ENCODE measurements at regions not wholly inside any gene's neighbourhood (a gene's known extent, or its start where the extent isn't known, plus 50 kb on each side); places are given as distances from the start of the nearest gene placed in this dataset.

- no peak for TF ChIP-seq REST (IDR thresholded peaks at IDR 0.05; ENCODE audit: low read depth, low read length)
Measured at GRCh38 chr11:28793282-28793738, 685.1 kb downstream of the METTL15 start (continued).

- H3K27me3 ChIP-seq (ENCODE audit: insufficient read depth), result no peaks in the 10 kb centered on the region
- CTCF ChIA-PET, result no interaction called here
- 56% methylated on average over 2 of the region's 2 CpGs for WGBS (ENCODE audit: low lambda C conversion rate)
Measured at GRCh38 chr11:28792856-28793255, 684.7 kb downstream of the METTL15 start.

More at GRCh38 chr11:28792856-28793255, 684.7 kb downstream of the METTL15 start:
- no peak for DNase-seq
- H3K4me2 ChIP-seq, result no peak overlapping the region
- H3K9me2 ChIP-seq, result no peaks in the 10 kb centered on the region
- no peak overlapping the region for H3K9ac ChIP-seq
- H3K4me3 ChIP-seq (ENCODE audit: low read depth in 2 of 2, low read length in 1 of 2), result no peak overlapping the region
- H4K20me1 ChIP-seq (ENCODE audit: insufficient read depth), result no peaks in the 10 kb centered on the region
- no peaks in the 10 kb centered on the region for H3F3A ChIP-seq (replicated peaks; ENCODE audit: insufficient read depth)
- peaks cover 6% of the 10 kb centered on the region; the same call in 1 of the 2 replicates for H3K79me2 ChIP-seq (ENCODE audit: insufficient read depth)
- H3K4me1 ChIP-seq (ENCODE audit: control insufficient read depth in 1 of 2, insufficient read depth in 2 of 2, low read depth in 1 of 2, low read length in 1 of 2), result no peaks in the 10 kb centered on the region; a peak in 1 of 4 replicates
- H2AFZ ChIP-seq (ENCODE audit: low read depth), result no peak overlapping the region
- H3K9me3 ChIP-seq, result peaks cover 19% of the 10 kb centered on the region; the same call in 1 of the 2 replicates
- no peak overlapping the region for H3K27ac ChIP-seq (ENCODE audit: low read depth in 2 of 2, low read length in 1 of 2)
- H3K36me3 ChIP-seq (replicated peaks in 1 of 2; ENCODE audit: control insufficient read depth in 1 of 2, insufficient read depth in 2 of 2, low read length in 1 of 2), result peaks cover 0 to 13% of the 10 kb centered on the region in 2 experiments
- POLR2A ChIA-PET, result no interaction called here
- TF ChIP-seq TAF1 (IDR thresholded peaks at IDR 0.05; ENCODE audit: borderline replicate concordance, low read depth, low read length) (no peak), EZH2phosphoT487 (IDR thresholded peaks at IDR 0.05; ENCODE audit: borderline replicate concordance, low read depth) (no peak), CTCF (IDR thresholded peaks at IDR 0.05) (no peak), NFIC (IDR thresholded peaks at IDR 0.05; ENCODE audit: borderline replicate concordance) (no peak), MEF2A (IDR thresholded peaks at IDR 0.05; ENCODE audit: borderline replicate concordance, low read depth) (no peak), NRF1 (IDR thresholded peaks at IDR 0.05; ENCODE audit: low read depth, low read length) (no peak), RCOR1 (IDR thresholded peaks at IDR 0.05; ENCODE audit: low read length) (no peak), FOXJ3 (CRISPR knock-in tag; IDR thresholded peaks at IDR 0.05) (no peak), CHD2 (IDR thresholded peaks at IDR 0.05; ENCODE audit: low read length, partially characterized antibody) (no peak), FOXM1 (IDR thresholded peaks at IDR 0.05; ENCODE audit: low read depth) (no peak), ELF1 (IDR thresholded peaks at IDR 0.05) (no peak), MAX (IDR thresholded peaks at IDR 0.05; ENCODE audit: low read depth) (no peak), PBX3 (IDR thresholded peaks at IDR 0.05) (no peak), POLR2AphosphoS5 (IDR thresholded peaks at IDR 0.05; ENCODE audit: low read depth, low read length) (no peak), JUND (IDR thresholded peaks at IDR 0.05) (no peak), SIN3A (IDR thresholded peaks at IDR 0.05; ENCODE audit: borderline replicate concordance, low read depth, low read length) (no peak), MXI1 (IDR thresholded peaks at IDR 0.05; ENCODE audit: low read depth, low read length) (no peak), TCF12 (IDR thresholded peaks at IDR 0.05) (no peak), GABPA (IDR thresholded peaks at IDR 0.05; ENCODE audit: low read depth) (no peak), RFX5 (IDR thresholded peaks at IDR 0.05; ENCODE audit: low read length) (no peak)
